Fibroblast of lung (primary cell): ENCODE measurements at regions not wholly inside any gene's neighbourhood (a gene's known extent, or its start where the extent isn't known, plus 50 kb on each side); places are given as distances from the start of the nearest gene placed in this dataset.
A peak's percentile ranks its signal among the peaks of the same experiment; 100 is the strongest.

Experiments used
- DNase-seq, 2 donors: peaks; one replicate each; pipeline versions ENCODE4 v3.0.0 to v3.0.0-alpha.2; 2010; ENCODE audit warnings: low read depth in 2 of 2
- H2AFZ ChIP-seq: 2 replicates; pipeline ENCODE4 v1.5.1; 2012; ENCODE audit warnings: low read length, control low read depth, inconsistent platforms
- H3K27ac ChIP-seq: 2 replicates; pipeline ENCODE4 v1.5.1; 2011; ENCODE audit warnings: low read length, control low read depth; ENCODE audit not compliant: insufficient read depth
- H3K27me3 ChIP-seq: 2 replicates; pipeline ENCODE4 v1.5.1; 2011; ENCODE audit warnings: mild to moderate bottlenecking, low read length; ENCODE audit not compliant: control insufficient read depth, insufficient read depth
- H3K36me3 ChIP-seq: 2 replicates; pipeline ENCODE4 v1.5.1; 2011; ENCODE audit warnings: low read length; ENCODE audit not compliant: control insufficient read depth, insufficient read depth
- H3K4me1 ChIP-seq: 2 replicates; pipeline ENCODE4 v1.5.1; 2011; ENCODE audit warnings: low read length; ENCODE audit not compliant: control insufficient read depth, insufficient read depth; ENCODE audit errors: extremely low read depth
- H3K4me2 ChIP-seq: 2 replicates; pipeline ENCODE4 v1.5.1; 2011; ENCODE audit warnings: low read length, control low read depth; ENCODE audit not compliant: insufficient read depth; ENCODE audit errors: extremely low read depth
- H3K4me3 ChIP-seq, 4 experiments: fragments of 200-600 bp in 1 of 4; sonication (generic) in 1 of 4; replicated peaks in 1 of 4; 2 replicates each; pipeline ENCODE4 v1.5.1; 2011 to 2016; ENCODE audit warnings: low read length in 4 of 4, low read depth in 3 of 4, mild to moderate bottlenecking in 3 of 4, control low read depth in 2 of 4, inconsistent platforms in 1 of 4, mixed read lengths in 1 of 4; ENCODE audit not compliant: insufficient read depth in 1 of 4; ENCODE audit errors: control extremely low read depth in 1 of 4
- H3K79me2 ChIP-seq: 2 replicates; pipeline ENCODE4 v1.5.1; 2012; ENCODE audit warnings: mild to moderate bottlenecking, low read length, inconsistent platforms; ENCODE audit not compliant: control insufficient read depth, insufficient read depth
- H3K9ac ChIP-seq: 2 replicates; pipeline ENCODE4 v1.5.1; 2011; ENCODE audit warnings: mild to moderate bottlenecking, low read length, control low read depth; ENCODE audit not compliant: insufficient read depth
- H3K9me3 ChIP-seq: 2 replicates; pipeline ENCODE4 v1.5.1; 2012; ENCODE audit warnings: low read depth, low read length; ENCODE audit not compliant: control insufficient read depth, insufficient read depth
- H4K20me1 ChIP-seq: 2 replicates; pipeline ENCODE4 v1.5.1; 2011; ENCODE audit warnings: low read length; ENCODE audit not compliant: control insufficient read depth, insufficient read depth; ENCODE audit errors: extremely low read depth
- CTCF ChIP-seq, 2 donors: IDR thresholded peaks in 1 of 2; conservative IDR thresholded peaks in 1 of 2; 1 replicate in 1 of 2; 2 replicates in 1 of 2; pipeline ENCODE4 v1.5.1; 2011 to 2012; ENCODE audit warnings: low read length in 2 of 2, control low read depth in 1 of 2, inconsistent platforms in 1 of 2, low read depth in 1 of 2, mild to moderate bottlenecking in 1 of 2
- EZH2 ChIP-seq: IDR thresholded peaks from 2 replicates; pipeline ENCODE4 v1.5.1; 2012; ENCODE audit warnings: low read length, control low read depth, mild to moderate bottlenecking; ENCODE audit errors: missing control alignments

GRCh38 chr7:84549409-84549808 lies 354.8 kb upstream of the SEMA3A start:
- no peak for TF ChIP-seq CTCF (conservative IDR thresholded peaks at IDR 0.05 in 1 of 2, IDR thresholded peaks at IDR 0.05 in 1 of 2; ENCODE audit: low read depth in 1 of 2, low read length in 2 of 2)
- TF ChIP-seq EZH2 = no peak
- Histone ChIP-seq H3K27ac (no peak overlapping the region), H3K4me3 (no peak overlapping the region), H3K4me1 (peaks cover 2% of the 10 kb centered on the region), H3K36me3 (no peaks in the 10 kb centered on the region), H3K9me3 (no peaks in the 10 kb centered on the region), H4K20me1 (no peaks in the 10 kb centered on the region), H2AFZ (no peak overlapping the region), H3K4me2 (no peak overlapping the region), H3K79me2 (no peaks in the 10 kb centered on the region), H3K9ac (no peak overlapping the region), H3K27me3 (no peaks in the 10 kb centered on the region)
- DNase-seq = peak in 1 of 2 donors; percentile 39

GRCh38 chr7:84548366-84549365 lies 354.1 kb upstream of the SEMA3A start:
- H3K4me3 ChIP-seq = no peak overlapping the region
- H3K79me2 ChIP-seq = no peaks in the 10 kb centered on the region
- H3K9me3 ChIP-seq = no peaks in the 10 kb centered on the region
- peak overlapping the region; percentile 40 for H3K4me2 ChIP-seq
- no peaks in the 10 kb centered on the region for H3K36me3 ChIP-seq
- H3K4me1 ChIP-seq = peaks cover 2% of the 10 kb centered on the region
- H4K20me1 ChIP-seq = no peaks in the 10 kb centered on the region
- H3K27me3 ChIP-seq = no peaks in the 10 kb centered on the region
- H3K9ac ChIP-seq = no peak overlapping the region
- TF ChIP-seq CTCF (conservative IDR thresholded peaks at IDR 0.05 in 1 of 2, IDR thresholded peaks at IDR 0.05 in 1 of 2; ENCODE audit: low read depth in 1 of 2, low read length in 2 of 2) (no peak), EZH2 (no peak)
- H2AFZ ChIP-seq = no peak overlapping the region
- no peak overlapping the region for H3K27ac ChIP-seq
- DNase-seq = peak; percentile 61 to 97

GRCh38 chr7:84547331-84547730 lies 352.7 kb upstream of the SEMA3A start:
- H3K4me3 ChIP-seq = no peak overlapping the region
- H4K20me1 ChIP-seq = no peaks in the 10 kb centered on the region
- DNase-seq = peak in 1 of 2 donors; percentile 53
- H3K4me1 ChIP-seq = peaks cover 2% of the 10 kb centered on the region
- H3K4me2 ChIP-seq = no peak overlapping the region
- no peak overlapping the region for H3K27ac ChIP-seq
- H3K36me3 ChIP-seq = no peaks in the 10 kb centered on the region
- TF ChIP-seq CTCF (conservative IDR thresholded peaks at IDR 0.05 in 1 of 2, IDR thresholded peaks at IDR 0.05 in 1 of 2; ENCODE audit: low read depth in 1 of 2, low read length in 2 of 2) (no peak), EZH2 (no peak)
- no peaks in the 10 kb centered on the region for H3K79me2 ChIP-seq
- no peak overlapping the region for H2AFZ ChIP-seq
- no peaks in the 10 kb centered on the region for H3K27me3 ChIP-seq
- no peak overlapping the region for H3K9ac ChIP-seq
- no peaks in the 10 kb centered on the region for H3K9me3 ChIP-seq
